ENCODE measurements at regions not wholly inside any gene's neighbourhood (a gene's known extent, or its start where the extent isn't known, plus 50 kb on each side); places are given as distances from the start of the nearest gene placed in this dataset.

DNA sequence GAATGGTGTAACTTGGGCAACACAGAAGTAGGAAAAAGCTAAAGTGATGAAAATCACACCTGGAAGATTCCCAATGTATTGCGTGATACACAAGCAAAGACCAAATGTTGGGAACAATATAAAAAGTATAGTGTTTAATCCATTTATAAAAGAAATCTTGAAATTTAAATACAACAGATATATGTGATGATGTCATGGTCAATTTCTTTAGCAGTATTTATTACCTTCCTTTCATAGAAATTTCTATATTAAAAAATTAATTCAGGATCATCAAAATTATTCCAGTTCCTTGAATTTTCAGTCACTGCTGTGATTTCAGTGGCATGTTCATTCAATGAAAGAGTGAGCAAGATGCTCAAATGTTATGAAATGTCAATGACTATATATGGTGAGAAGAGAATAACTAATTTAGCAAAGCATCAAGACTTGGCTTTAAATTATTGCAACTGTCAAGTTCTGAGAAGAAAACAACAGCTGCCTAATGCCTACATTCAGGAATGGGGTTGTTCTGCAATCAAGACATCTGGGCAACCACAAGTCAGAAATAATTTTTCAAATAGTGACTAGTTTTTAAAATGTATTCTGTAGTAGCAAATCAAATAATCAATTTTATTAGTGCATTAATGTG, 308.8 kb downstream of the SEMA3D start:
- TF ChIP-seq, protein P1, sequence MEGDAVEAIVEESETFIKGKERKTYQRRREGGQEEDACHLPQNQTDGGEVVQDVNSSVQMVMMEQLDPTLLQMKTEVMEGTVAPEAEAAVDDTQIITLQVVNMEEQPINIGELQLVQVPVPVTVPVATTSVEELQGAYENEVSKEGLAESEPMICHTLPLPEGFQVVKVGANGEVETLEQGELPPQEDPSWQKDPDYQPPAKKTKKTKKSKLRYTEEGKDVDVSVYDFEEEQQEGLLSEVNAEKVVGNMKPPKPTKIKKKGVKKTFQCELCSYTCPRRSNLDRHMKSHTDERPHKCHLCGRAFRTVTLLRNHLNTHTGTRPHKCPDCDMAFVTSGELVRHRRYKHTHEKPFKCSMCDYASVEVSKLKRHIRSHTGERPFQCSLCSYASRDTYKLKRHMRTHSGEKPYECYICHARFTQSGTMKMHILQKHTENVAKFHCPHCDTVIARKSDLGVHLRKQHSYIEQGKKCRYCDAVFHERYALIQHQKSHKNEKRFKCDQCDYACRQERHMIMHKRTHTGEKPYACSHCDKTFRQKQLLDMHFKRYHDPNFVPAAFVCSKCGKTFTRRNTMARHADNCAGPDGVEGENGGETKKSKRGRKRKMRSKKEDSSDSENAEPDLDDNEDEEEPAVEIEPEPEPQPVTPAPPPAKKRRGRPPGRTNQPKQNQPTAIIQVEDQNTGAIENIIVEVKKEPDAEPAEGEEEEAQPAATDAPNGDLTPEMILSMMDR (IDR thresholded peaks at IDR 0.05), result no peak
- no peak for TF ChIP-seq POLR2A (IDR thresholded peaks at IDR 0.05)

All from right lobe of liver (tissue), 4 donors.